ENCODE measurements at regions not wholly inside any gene's neighbourhood (a gene's known extent, or its start where the extent isn't known, plus 50 kb on each side); places are given as distances from the start of the nearest gene placed in this dataset.
A peak's percentile ranks its signal among the peaks of the same experiment; 100 is the strongest.

- DNase-seq: no peak
These were observed 402.2 kb upstream of the PLXNA2 start for GRCh38 chr1:208646431-208646830.

DNA sequence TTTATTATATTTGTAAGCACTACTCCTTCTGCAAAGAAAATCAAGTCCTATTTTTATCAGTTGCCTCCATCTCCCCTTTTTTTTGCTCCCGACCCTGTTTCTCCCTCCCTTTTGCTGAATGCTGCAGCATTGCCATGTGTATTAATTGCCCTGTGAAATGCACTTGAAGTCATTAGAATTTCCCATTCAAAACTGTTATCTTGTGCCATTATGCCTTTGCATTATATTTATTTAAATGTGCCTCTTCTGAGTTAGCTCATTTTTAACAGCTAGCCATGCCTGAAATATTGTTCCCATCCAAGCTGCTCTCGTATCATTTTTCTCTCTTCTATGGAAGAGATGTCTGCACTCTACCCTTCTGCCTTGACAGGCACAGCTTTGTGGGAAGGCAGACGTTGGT lies 404.0 kb upstream of the PLXNA2 start:
- DNase-seq: no peak

DNA sequence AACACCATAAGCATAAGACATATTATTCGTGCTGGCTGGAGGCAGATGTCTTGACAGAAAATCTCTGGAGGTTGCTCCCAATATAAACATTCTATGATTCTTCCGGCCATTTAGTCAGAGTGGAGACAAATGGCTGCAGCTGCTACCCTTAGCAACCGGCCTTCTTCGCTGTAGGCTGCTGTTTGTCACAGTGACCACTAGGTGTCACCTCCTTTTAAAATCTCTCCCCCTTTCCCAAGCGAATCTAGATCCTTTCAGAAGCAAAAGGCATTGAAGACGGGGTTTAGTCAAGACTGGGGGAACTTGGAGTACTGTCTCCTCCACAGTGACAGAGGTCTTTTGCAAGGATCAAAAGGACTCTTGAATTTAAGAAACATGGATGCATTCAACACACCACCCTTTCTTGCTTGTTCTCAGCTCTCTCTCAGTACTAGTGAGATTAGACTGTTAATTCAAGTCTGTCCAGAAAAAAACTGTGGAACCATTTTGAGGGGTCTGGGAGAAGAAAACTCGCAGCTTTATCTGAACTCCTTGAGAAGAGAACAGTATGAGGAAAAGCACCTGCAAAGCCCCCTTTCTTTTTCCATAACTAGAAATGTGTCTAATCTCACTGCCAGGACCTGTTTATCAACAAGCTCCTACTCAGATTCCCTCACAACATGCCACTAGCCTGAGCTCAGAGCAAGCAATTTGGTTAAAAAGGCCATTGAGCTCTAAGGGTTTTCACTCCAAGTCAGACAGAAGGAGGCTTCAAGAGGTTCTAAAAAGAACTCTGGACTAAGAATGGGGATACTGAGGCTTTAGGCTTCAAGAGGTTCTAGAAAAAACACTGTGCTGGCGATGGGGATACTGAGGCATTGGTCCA lies 408.3 kb upstream of the PLXNA2 start:
- peak; percentile 65 for DNase-seq

- no peak for DNase-seq
These were observed 409.2 kb upstream of the PLXNA2 start for GRCh38 chr1:208653426-208653825.

DNA sequence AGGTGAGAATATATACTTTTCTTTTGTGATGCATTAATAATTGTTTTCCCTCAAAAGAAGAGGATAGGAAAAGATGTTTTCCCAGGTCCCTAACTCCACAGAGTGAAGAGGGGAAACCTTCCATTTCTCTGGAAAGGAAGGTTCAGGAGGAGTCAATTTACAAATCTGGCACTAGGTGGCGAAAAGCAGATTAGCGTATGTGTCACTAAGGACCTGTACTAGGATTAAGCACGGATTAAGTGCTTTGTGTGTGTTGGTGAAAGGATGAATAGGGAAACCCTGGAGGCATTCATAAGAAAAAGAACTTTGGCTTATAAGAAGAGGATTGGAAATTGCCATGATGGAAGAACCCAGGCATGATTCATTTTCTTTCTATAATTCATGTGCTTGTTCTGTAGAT lies 410.1 kb upstream of the PLXNA2 start:
- DNase-seq: no peak

- DNase-seq: no peak
These were observed 421.8 kb upstream of the PLXNA2 start for GRCh38 chr1:208665936-208666335.

GRCh38 chr1:208668991-208669390 lies 424.8 kb upstream of the PLXNA2 start:
- no peak for DNase-seq

DNA sequence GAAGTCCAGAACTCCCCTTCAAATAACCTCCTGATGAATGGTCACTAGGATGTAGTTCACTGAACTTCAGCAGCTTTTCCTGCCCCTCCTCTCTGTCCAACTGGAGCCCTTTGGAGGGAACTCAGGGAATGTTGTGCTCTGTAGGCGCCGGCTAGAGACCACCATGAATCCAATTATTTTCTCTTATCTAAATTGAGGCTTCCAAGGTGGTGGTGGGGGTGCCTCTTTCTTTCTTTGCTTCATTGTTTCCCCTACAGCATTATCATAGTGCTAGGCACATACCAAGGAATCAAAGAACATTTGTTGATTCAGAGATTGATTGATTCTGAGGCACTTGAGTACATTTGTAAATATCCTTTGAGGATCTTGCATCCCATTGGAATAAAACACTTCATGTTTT lies 426.6 kb upstream of the PLXNA2 start:
- DNase-seq: no peak

GRCh38 chr1:208681878-208682663 lies 437.9 kb upstream of the PLXNA2 start:
- no peak for DNase-seq

DNA sequence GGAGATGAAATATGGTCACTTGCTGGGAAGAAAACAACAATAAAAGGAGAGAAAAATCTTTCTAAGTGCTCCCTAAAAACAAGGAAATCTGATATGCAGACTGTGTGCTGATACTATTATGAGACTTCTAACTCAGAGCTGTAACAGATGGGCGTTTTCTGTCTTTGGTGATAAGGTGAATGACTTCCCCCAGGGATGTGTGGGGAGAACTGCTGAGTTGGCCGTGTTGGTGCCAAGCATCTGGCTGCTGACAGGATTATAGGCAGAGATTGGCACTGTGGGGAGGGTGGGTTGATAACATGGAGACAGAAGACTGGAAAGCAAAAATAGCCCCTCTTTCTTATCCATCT lies 438.5 kb upstream of the PLXNA2 start:
- no peak for DNase-seq

DNA sequence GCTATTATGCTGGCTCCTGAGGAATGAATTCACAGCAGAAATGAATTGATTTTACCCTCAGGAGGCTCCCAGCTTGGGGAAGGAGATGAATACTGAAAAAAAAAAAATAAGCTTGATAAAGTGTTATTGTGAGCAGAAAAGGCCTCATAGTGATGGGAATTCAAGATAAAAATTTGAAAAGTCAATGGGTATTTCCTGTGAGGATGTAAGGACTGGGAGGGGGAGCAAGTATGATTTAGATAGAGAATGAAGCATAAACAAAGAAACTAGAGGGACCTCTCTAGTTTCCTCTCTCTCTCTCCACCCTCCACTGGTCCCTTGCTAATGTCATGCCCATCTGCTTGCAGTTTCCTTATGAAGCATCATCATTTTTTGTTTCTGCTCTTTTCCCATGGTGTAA lies 439.0 kb upstream of the PLXNA2 start:
- DNase-seq: no peak

GRCh38 chr1:208684192-208684591 lies 440.0 kb upstream of the PLXNA2 start:
- DNase-seq: no peak

DNA sequence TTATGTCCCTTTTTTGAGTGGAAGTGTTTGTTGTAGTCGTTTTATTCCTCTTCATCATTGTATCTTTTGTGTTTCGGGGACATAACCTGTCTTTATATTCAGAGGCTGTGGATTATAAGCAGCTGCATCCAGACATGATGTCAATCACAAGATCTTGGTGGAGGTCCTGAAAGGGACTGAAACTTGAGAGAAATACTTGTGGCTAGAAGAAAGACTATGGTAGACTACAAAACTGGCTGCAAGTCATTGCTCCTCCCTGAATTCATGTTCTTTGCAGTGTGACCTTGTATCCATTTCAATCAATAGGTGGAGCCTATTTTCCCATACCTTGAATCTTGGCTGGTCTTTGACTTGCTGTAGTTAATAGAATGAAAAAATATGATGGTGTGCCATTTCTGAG lies 442.4 kb upstream of the PLXNA2 start:
- DNase-seq: no peak

DNA sequence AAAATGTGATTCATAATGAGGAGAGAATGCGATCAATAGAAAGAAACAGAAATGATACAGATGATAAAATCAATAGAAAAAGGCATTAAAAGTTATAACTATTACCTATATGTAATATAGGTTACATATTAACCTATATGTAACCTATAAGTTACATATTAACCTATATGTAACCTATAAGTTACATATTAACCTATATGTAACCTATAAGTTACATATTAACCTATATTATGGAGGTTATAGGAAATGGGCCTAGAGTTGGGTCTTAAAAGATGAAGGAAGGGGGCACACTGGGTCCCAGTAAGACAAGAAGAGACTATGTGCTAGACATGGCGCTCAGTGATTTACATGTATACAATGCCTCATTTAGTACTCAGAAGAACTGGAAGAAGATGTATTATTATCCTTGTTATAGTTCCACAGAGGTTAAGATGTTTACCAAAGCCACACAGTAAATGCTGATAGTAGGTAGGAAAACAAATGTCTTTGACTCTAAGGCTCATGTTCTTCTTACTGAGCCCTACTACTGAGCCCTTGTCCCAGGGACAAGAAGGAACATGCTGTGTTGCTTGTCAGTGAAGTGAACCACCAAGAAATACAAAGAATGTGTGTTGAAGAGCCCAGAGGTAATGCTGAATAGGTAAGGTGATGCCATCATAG lies 444.6 kb upstream of the PLXNA2 start:
- DNase-seq: no peak

- DNase-seq: no peak
These were observed 446.8 kb upstream of the PLXNA2 start for GRCh38 chr1:208691012-208691411.

DNA sequence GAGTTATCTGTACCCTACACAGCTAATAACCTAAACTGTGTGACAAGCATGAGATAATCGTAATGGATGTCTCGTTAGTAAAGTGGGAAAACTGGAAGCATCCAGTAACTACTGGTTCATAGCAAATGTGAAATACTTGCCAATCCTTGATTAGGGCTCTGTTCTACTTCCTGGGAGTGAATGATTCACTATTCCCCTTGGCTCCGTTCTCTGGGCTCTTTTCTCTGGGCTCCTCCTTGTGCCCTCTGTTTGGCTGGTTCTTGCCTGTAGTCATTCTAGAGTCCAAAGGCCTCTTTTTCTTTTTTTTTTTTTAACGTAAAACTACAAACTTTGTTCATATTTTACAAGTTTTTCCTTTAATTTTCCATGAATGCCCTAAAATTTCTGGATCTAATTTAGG lies 465.8 kb upstream of the PLXNA2 start:
- no peak for DNase-seq

DNA sequence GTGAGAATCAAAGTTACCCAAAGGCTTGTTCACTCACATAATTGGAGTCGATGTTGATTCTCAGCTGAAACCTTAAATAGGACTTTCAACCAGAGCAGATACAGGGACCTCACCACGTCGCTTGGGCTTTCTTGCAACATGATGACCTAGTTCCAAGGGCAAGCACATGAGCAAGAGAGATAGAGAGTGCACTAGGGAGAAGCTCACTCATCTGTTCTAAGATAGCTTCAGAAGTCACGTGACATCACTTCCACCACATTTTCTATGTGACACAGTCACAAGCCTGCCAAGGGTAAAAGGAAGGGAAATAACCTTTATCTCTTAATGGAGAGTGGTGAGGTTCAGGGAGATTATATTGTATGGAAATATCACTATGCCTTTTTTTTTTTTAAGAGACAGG lies 470.1 kb upstream of the PLXNA2 start:
- no peak for DNase-seq

GRCh38 chr1:208717525-208717924 lies 473.3 kb upstream of the PLXNA2 start:
- no peak for DNase-seq

- DNase-seq: no peak
These were observed 478.4 kb upstream of the PLXNA2 start for GRCh38 chr1:208722592-208722991.

DNA sequence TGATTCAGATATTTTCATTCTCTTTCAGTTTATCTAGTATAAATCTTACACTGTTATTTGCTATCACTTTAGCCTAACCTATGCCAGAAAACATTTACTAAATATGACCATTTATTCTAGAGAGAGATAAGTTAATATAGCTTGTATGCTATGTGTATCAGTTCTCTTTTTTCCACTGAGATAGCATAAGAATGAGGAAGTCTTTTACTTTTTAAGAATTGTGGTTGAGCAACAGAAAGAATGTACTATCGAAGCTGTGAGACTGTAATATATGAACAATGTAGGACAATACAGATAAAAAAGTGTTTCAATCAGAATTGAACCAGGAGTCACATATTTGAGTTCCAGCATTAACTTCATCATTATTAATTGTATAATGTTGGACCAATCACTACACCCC lies 479.9 kb upstream of the PLXNA2 start:
- no peak for DNase-seq

DNA sequence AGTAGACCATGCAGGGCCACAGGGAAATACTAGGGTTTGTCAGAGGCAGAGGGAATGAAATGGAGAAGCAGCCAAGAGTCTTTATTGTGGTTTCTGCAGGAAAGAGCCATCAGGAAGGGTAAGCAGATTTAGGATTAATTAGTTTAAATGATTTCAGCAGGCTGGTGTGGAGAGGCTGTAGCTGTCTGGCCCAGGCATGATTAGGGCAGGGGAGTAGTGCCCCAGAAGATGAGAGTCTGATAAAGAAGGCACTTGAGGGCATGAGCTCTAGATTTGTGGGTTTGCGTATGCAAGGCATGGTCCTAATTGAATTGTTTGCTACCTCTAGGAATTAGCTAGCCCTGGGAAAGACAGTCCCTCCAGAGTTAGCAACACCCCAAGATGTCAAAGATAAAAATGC lies 484.6 kb upstream of the PLXNA2 start:
- DNase-seq: no peak

- peak; percentile 17 for DNase-seq
These were observed 488.0 kb upstream of the PLXNA2 start for GRCh38 chr1:208731981-208732821.

DNA sequence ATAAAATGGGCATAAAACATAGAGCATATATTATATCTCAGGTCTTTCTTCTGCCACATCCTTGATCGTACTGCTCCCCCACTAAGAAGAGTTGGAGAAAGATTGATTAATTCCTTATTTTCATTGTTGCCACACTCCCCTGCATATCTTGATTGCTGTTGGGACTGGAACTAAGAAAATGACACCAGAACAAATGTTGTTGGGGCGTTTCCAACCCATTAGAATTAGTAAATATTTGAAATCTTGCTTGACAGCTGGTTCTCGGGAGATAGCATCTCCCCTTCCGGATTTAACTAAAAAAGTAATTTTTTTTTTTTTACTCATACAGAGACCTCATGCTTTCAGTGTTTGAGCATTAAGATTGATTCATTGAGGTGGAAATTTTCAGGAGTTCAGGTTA lies 493.0 kb upstream of the PLXNA2 start:
- DNase-seq: no peak

Data from NCI-H187 treated with DMSO at 0.1 percent for 48 hours (cell line).